ENCODE measurements at regions not wholly inside any gene's neighbourhood (a gene's known extent, or its start where the extent isn't known, plus 50 kb on each side); places are given as distances from the start of the nearest gene placed in this dataset.
"Not testable (repeated sequence)": the region's sequence is repeated elsewhere in the genome, so short reads cannot be mapped to it uniquely, and the experiment has no call there.

GRCh38 chr2:236485519-236485918, 84.1 kb upstream of the ACKR3 start:
- DNase-seq (ENCODE audit: extremely low read depth in 1 of 2, low read depth in 1 of 2): no peak

- not testable (repeated sequence) for DNase-seq (ENCODE audit: extremely low read depth in 1 of 2, low read depth in 1 of 2)
Observed at GRCh38 chr2:236489083-236489482, 80.5 kb upstream of the ACKR3 start.

- DNase-seq (ENCODE audit: extremely low read depth in 1 of 2, low read depth in 1 of 2): no peak
Observed at GRCh38 chr2:236489895-236490404, 79.7 kb upstream of the ACKR3 start.

- DNase-seq (ENCODE audit: extremely low read depth in 1 of 2, low read depth in 1 of 2): no peak
Observed at GRCh38 chr2:236496340-236496739, 73.3 kb upstream of the ACKR3 start.

- DNase-seq (ENCODE audit: extremely low read depth in 1 of 2, low read depth in 1 of 2): no peak
Observed at GRCh38 chr2:236498369-236498768, 71.3 kb upstream of the ACKR3 start.

- no peak for DNase-seq (ENCODE audit: extremely low read depth in 1 of 2, low read depth in 1 of 2)
Observed at GRCh38 chr2:236499691-236500578, 69.7 kb upstream of the ACKR3 start.

- no peak for DNase-seq (ENCODE audit: extremely low read depth in 1 of 2, low read depth in 1 of 2)
Observed at GRCh38 chr2:236501026-236501425, 68.6 kb upstream of the ACKR3 start.

- no peak for DNase-seq (ENCODE audit: extremely low read depth in 1 of 2, low read depth in 1 of 2)
Observed at GRCh38 chr2:236501531-236501930, 68.1 kb upstream of the ACKR3 start.

- no peak for DNase-seq (ENCODE audit: extremely low read depth in 1 of 2, low read depth in 1 of 2)
Observed at GRCh38 chr2:236503100-236503499, 66.5 kb upstream of the ACKR3 start.

GRCh38 chr2:236503583-236503982, 66.0 kb upstream of the ACKR3 start:
- DNase-seq (ENCODE audit: extremely low read depth in 1 of 2, low read depth in 1 of 2): no peak

- no peak for DNase-seq (ENCODE audit: extremely low read depth in 1 of 2, low read depth in 1 of 2)
Observed at GRCh38 chr2:236505041-236505440, 64.6 kb upstream of the ACKR3 start.

GRCh38 chr2:236505648-236506047, 64.0 kb upstream of the ACKR3 start:
- no peak for DNase-seq (ENCODE audit: extremely low read depth in 1 of 2, low read depth in 1 of 2)

GRCh38 chr2:236507393-236508085, 62.1 kb upstream of the ACKR3 start:
- DNase-seq (ENCODE audit: extremely low read depth in 1 of 2, low read depth in 1 of 2): peak; percentile 41 to 48

GRCh38 chr2:236508466-236508865, 61.2 kb upstream of the ACKR3 start:
- DNase-seq (ENCODE audit: extremely low read depth in 1 of 2, low read depth in 1 of 2): no peak

- no peak for DNase-seq (ENCODE audit: extremely low read depth in 1 of 2, low read depth in 1 of 2)
Observed at GRCh38 chr2:236510034-236510433, 59.6 kb upstream of the ACKR3 start.

GRCh38 chr2:236511266-236511665, 58.4 kb upstream of the ACKR3 start:
- no peak for DNase-seq (ENCODE audit: extremely low read depth in 1 of 2, low read depth in 1 of 2)

- no peak for DNase-seq (ENCODE audit: extremely low read depth in 1 of 2, low read depth in 1 of 2)
Observed at GRCh38 chr2:236512267-236512666, 57.4 kb upstream of the ACKR3 start.

GRCh38 chr2:236512902-236513435, 56.7 kb upstream of the ACKR3 start:
- DNase-seq (ENCODE audit: extremely low read depth in 1 of 2, low read depth in 1 of 2): peak in 1 of 2 donors; percentile 29

- no peak for DNase-seq (ENCODE audit: extremely low read depth in 1 of 2, low read depth in 1 of 2)
Observed at GRCh38 chr2:236513956-236514355, 55.7 kb upstream of the ACKR3 start.

- no peak for DNase-seq (ENCODE audit: extremely low read depth in 1 of 2, low read depth in 1 of 2)
Observed at GRCh38 chr2:236516708-236517107, 52.9 kb upstream of the ACKR3 start.

GRCh38 chr2:236517251-236518031, 52.2 kb upstream of the ACKR3 start:
- DNase-seq (ENCODE audit: extremely low read depth in 1 of 2, low read depth in 1 of 2): no peak
